Left renal cortex interstitium (tissue), 4 donors: ENCODE measurements at regions not wholly inside any gene's neighbourhood (a gene's known extent, or its start where the extent isn't known, plus 50 kb on each side); places are given as distances from the start of the nearest gene placed in this dataset.
"Not testable (repeated sequence)": the region's sequence is repeated elsewhere in the genome, so short reads cannot be mapped to it uniquely, and the experiment has no call there.

ENCODE experiments used
- DNase-seq, 4 donors: peaks; one replicate each; pipeline ENCODE4 v3.0.0-alpha.2; 2013; ENCODE audit warnings: low read depth in 4 of 4, low spot score in 2 of 4, missing footprints in 1 of 4

- no peak for DNase-seq
Observed at GRCh38 chr21:35484851-35485250, 435.7 kb upstream of the RUNX1 start.

GRCh38 chr21:35484032-35484431, 434.9 kb upstream of the RUNX1 start:
- no peak for DNase-seq

- no peak for DNase-seq
Observed at GRCh38 chr21:35482933-35483662, 434.0 kb upstream of the RUNX1 start.

- DNase-seq: no peak
Observed at GRCh38 chr21:35482096-35482495, 433.0 kb upstream of the RUNX1 start.

GRCh38 chr21:35481005-35481404, 431.9 kb upstream of the RUNX1 start:
- no peak for DNase-seq

GRCh38 chr21:35479529-35479928, 430.4 kb upstream of the RUNX1 start:
- no peak for DNase-seq

GRCh38 chr21:35479065-35479448, 430.0 kb upstream of the RUNX1 start:
- no peak for DNase-seq

GRCh38 chr21:35478161-35479064, 429.3 kb upstream of the RUNX1 start:
- DNase-seq: no peak

- no peak for DNase-seq
Observed at GRCh38 chr21:35477622-35478021, 428.5 kb upstream of the RUNX1 start.

- DNase-seq: no peak
Observed at GRCh38 chr21:35476621-35477395, 427.7 kb upstream of the RUNX1 start.

- no peak for DNase-seq
Observed at GRCh38 chr21:35475762-35476161, 426.7 kb upstream of the RUNX1 start.

GRCh38 chr21:35475009-35475408, 425.9 kb upstream of the RUNX1 start:
- DNase-seq: no peak

- DNase-seq: no peak
Observed at GRCh38 chr21:35473496-35473895, 424.4 kb upstream of the RUNX1 start.

GRCh38 chr21:35470522-35470921, 421.4 kb upstream of the RUNX1 start:
- DNase-seq: no peak

GRCh38 chr21:35469498-35469897, 420.4 kb upstream of the RUNX1 start:
- DNase-seq: no peak

- no peak for DNase-seq
Observed at GRCh38 chr21:35468991-35469390, 419.9 kb upstream of the RUNX1 start.

GRCh38 chr21:35467566-35467965, 418.5 kb upstream of the RUNX1 start:
- DNase-seq: no peak

GRCh38 chr21:35466681-35467080, 417.6 kb upstream of the RUNX1 start:
- not testable (repeated sequence) for DNase-seq

- no peak for DNase-seq
Observed at GRCh38 chr21:35465741-35466140, 416.6 kb upstream of the RUNX1 start.

GRCh38 chr21:35461700-35462099, 412.6 kb upstream of the RUNX1 start:
- no peak for DNase-seq

- no peak for DNase-seq
Observed at GRCh38 chr21:35460441-35460840, 411.3 kb upstream of the RUNX1 start.
